ENCODE measurements at regions not wholly inside any gene's neighbourhood (a gene's known extent, or its start where the extent isn't known, plus 50 kb on each side); places are given as distances from the start of the nearest gene placed in this dataset.

DNA sequence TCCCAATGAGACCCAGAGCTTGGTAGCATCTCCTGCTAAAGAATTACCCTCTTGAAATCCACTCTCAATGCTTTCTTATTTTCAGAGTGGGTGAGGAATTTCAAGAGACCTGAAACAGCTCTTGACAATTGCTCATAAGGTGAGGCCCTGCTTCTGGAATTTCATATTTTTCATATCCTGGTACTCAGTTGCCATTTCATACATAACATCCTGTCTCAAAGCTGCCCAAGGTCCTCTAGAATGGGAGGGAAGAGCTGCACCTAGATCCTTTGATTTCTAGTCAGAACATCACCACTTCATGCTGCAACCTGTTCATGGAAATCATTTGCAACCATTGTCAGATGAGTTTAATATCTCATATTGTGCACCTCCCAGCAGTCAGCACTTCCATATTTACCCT lies 404.8 kb upstream of the GALNT5 start:
- TF ChIP-seq, protein P1, sequence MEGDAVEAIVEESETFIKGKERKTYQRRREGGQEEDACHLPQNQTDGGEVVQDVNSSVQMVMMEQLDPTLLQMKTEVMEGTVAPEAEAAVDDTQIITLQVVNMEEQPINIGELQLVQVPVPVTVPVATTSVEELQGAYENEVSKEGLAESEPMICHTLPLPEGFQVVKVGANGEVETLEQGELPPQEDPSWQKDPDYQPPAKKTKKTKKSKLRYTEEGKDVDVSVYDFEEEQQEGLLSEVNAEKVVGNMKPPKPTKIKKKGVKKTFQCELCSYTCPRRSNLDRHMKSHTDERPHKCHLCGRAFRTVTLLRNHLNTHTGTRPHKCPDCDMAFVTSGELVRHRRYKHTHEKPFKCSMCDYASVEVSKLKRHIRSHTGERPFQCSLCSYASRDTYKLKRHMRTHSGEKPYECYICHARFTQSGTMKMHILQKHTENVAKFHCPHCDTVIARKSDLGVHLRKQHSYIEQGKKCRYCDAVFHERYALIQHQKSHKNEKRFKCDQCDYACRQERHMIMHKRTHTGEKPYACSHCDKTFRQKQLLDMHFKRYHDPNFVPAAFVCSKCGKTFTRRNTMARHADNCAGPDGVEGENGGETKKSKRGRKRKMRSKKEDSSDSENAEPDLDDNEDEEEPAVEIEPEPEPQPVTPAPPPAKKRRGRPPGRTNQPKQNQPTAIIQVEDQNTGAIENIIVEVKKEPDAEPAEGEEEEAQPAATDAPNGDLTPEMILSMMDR (IDR thresholded peaks at IDR 0.05): no peak
- no peak for TF ChIP-seq POLR2A (IDR thresholded peaks at IDR 0.05)

All from testis (tissue), 2 donors.